Femur (tissue), 1 donor: ENCODE measurements at regions not wholly inside any gene's neighbourhood (a gene's known extent, or its start where the extent isn't known, plus 50 kb on each side); places are given as distances from the start of the nearest gene placed in this dataset.
"Not testable (repeated sequence)": the region's sequence is repeated elsewhere in the genome, so short reads cannot be mapped to it uniquely, and the experiment has no call there.

Experiments used
- DNase-seq: peaks from one replicate; pipeline ENCODE4 v3.0.0-alpha.2; 2017

DNA sequence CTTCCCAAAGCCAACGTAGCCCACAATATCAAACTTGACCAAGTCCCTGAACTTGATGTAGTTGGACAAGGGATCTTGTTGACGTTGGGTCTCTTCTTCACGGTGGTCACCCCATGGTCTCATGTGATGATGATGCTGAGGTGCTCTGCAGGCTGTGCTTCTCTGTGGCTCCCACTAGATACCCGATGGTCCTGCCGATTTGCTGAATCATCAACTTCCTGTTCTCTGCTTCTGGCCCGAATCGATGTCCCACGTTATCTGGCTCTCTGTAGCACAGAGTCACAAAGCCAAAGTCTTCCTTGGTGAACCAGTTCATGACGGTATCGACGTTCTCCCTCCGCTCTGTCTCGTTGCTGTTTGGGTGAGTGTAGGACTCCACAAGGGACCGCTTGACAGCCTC is 201.0 kb downstream of the ADRA2C start:
- not testable (repeated sequence) for DNase-seq

- not testable (repeated sequence) for DNase-seq
Measured at GRCh38 chr4:3972626-3973025, 206.4 kb downstream of the ADRA2C start.

DNA sequence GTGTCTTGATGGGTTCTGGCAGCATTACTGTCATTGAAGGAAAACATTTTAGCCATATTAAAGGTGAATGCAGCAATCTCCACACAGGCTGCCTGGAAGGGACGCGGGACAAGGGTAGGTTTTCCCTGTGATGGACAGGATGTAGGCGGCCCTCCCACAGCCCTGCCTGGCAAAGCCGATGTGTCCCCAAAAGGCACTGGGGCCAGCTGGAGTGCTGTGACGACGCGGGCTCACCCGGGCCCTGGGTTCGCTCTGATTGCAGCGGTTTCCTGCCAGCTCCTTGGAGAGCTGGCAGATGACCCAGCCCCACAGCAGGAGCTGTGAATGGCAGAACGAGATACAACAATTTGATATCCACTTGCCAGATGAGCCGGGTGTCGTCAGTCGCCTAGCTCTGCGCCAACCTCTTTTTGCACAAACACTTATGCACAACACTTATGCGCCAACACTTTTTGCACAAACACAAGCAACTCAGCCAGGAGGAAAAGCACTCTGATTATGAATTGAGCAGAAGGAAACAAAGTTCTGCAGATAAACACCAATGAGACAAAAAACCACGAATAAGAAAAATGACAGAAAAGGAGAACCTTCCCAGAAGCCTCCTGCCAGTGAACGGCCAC is 207.5 kb downstream of the ADRA2C start:
- DNase-seq = not testable (repeated sequence)

- DNase-seq = peak; percentile 21
Measured at GRCh38 chr4:3983518-3984125, 217.4 kb downstream of the ADRA2C start.

GRCh38 chr4:3984796-3985195 is 218.6 kb downstream of the ADRA2C start:
- not testable (repeated sequence) for DNase-seq

GRCh38 chr4:3986412-3986811 is 220.2 kb downstream of the ADRA2C start:
- DNase-seq = not testable (repeated sequence)

GRCh38 chr4:3997386-3997785 is 229.3 kb downstream of the OTOP1 start:
- not testable (repeated sequence) for DNase-seq

DNA sequence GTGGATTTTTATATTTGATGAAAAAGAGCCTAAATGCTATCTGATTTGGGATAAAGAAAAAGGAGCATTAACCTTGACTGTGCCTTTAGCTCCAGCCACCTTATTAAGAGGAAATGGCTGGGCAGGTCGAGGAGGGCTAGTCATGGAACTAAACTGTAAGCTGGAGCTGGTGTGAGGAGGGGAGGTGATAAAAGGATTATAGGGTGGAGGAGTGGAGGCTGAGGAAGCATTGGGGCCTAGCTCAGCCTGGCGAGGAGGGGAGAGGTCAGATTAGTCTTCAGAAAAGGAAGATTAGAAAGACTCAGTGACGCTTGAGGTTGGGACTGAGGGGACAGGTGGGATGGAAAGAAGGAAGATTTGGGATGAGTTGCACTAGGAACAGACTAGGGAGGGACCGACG is 222.7 kb downstream of the OTOP1 start:
- DNase-seq = not testable (repeated sequence)

DNA sequence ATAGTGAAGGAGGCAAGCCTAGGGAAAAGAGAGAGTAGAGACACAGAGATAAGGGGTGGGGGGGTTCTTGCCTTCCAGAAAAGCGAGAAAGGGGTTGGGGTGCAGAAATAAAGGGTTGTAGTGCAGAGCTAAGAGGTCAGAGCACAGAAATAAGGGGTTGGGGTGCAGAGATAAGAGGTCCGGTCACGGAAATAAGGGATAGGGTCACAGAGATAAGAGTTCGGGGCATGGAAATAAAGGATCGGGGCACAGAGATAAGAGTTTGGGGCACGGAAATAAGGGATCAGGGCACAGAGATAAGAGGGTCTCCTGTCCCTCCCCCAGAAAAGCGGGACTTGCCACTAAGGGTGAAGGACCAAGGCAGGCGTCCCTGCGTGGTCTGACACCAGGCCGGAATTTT is 222.0 kb downstream of the OTOP1 start:
- DNase-seq = not testable (repeated sequence)

GRCh38 chr4:4006356-4006755 is 220.4 kb downstream of the OTOP1 start:
- not testable (repeated sequence) for DNase-seq

DNA sequence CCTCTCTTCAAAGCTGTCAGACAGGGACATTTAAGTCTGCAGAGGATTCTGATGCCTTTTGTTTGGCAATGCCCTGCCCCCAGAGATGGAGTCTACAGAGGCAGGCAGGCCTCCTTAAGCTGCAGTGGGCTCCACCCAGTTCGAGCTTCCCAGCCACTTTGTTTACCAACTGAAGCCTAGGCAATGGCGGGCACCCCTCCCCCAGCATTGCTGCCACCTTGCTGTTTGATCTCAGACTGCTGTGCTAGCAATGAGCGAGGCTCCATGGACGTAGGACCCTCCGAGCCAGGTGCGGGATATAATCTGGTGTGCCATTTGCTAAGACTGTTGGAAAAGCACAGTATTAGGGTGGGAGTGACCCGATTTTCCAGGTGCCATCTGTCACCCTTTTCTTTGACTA is 207.7 kb downstream of the OTOP1 start:
- not testable (repeated sequence) for DNase-seq

DNA sequence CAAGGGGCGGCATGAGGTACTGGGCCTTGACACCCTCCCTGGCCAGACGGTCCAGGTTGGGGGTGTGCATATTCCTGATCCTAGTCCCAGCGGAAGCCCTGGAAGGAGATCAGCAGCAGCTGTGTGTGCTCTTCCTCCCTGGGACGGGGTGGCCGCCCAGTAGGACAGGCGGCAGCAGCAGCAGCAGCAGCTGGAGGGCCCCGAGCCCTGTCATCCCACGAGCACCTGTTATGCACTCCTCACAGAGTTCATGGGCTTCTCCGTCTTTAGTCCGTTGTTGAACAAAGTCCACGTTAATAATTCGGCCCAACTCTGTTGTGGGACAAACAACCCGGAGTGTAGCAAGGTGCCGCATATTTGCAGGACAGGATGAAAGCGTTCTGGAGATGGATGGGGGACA is 205.6 kb downstream of the OTOP1 start:
- not testable (repeated sequence) for DNase-seq

- DNase-seq = not testable (repeated sequence)
Measured at GRCh38 chr4:4026708-4027107, 200.0 kb downstream of the OTOP1 start.

DNA sequence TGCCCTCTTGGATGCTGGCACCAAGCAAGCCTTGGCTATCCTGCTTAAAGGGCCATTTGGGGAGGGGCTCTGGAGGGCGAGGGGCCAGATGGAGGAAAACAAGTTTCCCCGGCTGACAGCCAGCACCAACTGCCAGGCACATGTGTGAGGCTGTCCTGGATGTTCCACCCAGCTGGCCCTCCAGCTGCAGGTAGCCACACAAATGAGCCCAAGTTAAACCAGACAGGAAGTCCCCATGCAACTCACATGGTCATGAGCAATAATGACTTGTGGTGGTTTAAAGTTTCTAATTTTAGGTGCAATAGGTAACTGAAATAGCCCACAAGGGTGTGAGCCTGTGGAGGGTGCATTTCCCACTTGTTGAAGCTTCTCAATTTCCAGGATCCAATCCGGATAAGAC is 198.0 kb downstream of the OTOP1 start:
- not testable (repeated sequence) for DNase-seq

DNA sequence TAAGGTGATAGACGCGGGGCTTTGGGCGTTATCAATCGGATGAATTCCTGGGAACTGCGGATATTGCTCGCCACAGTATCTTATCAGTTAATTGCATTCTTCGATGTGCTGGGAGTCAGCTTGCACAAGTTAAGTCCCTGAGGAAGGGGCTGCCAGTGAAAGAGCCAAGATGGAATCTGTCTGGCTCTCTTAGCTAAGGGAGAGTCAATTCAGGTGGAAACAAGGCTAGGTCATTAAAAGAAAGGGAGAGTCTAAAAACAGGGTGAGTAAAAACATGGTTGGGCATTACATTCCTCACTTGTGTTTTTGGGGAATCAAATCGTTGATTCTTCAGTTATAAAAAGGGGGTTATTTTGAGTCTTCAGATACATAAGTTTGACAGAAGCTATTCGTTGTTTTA is 196.2 kb downstream of the OTOP1 start:
- DNase-seq = not testable (repeated sequence)

- not testable (repeated sequence) for DNase-seq
Measured at GRCh38 chr4:4031446-4032135, 195.1 kb downstream of the OTOP1 start.

- not testable (repeated sequence) for DNase-seq
Measured at GRCh38 chr4:4032364-4032763, 194.4 kb downstream of the OTOP1 start.

GRCh38 chr4:4032801-4033605 is 193.7 kb downstream of the OTOP1 start:
- not testable (repeated sequence) for DNase-seq

- DNase-seq = not testable (repeated sequence)
Measured at GRCh38 chr4:4037399-4038138, 189.2 kb downstream of the OTOP1 start.

- not testable (repeated sequence) for DNase-seq
Measured at GRCh38 chr4:4045823-4046222, 180.9 kb downstream of the OTOP1 start.

- not testable (repeated sequence) for DNase-seq
Measured at GRCh38 chr4:4046686-4047085, 180.0 kb downstream of the OTOP1 start.

- not testable (repeated sequence) for DNase-seq
Measured at GRCh38 chr4:4047202-4047601, 179.5 kb downstream of the OTOP1 start.
